ENCODE measurements at regions not wholly inside any gene's neighbourhood (a gene's known extent, or its start where the extent isn't known, plus 50 kb on each side); places are given as distances from the start of the nearest gene placed in this dataset.

- CTCF ChIA-PET, result no interaction called here
- DNase-seq (ENCODE audit: low read depth, low spot score), result no peak
- Histone ChIP-seq H3K79me2 (ENCODE audit: control insufficient read depth, insufficient read depth, low read length) (no peaks in the 10 kb centered on the region), H3K9me1 (replicated peaks; ENCODE audit: control insufficient read depth, extremely low read depth, insufficient read depth, low read length) (no peaks in the 10 kb centered on the region), H3K4me2 (ENCODE audit: insufficient read depth, low read length) (no peak overlapping the region), H3K9ac (replicated peaks; ENCODE audit: extremely low read depth, insufficient read depth, low read length) (no peak overlapping the region), H2AFZ (ENCODE audit: low read depth, low read length) (no peak overlapping the region), H3K36me3 (ENCODE audit: control insufficient read depth in 2 of 2, extremely low read depth in 1 of 2, insufficient read depth in 2 of 2, low read length in 2 of 2) (no peaks in the 10 kb centered on the region), H3K27ac (ENCODE audit: insufficient read depth, low read depth, low read length) (no peak overlapping the region), H4K20me1 (replicated peaks; ENCODE audit: control insufficient read depth, extremely low read depth, insufficient read depth, low read length) (no peaks in the 10 kb centered on the region), H3K4me1 (ENCODE audit: control insufficient read depth, extremely low read depth, insufficient read depth, low read length) (no peaks in the 10 kb centered on the region), H3K27me3 (ENCODE audit: control insufficient read depth in 2 of 2, insufficient read depth in 2 of 2, low read length in 2 of 2) (no peaks in the 10 kb centered on the region), H3K9me3 (replicated peaks; ENCODE audit: control insufficient read depth, insufficient read depth, low read length) (no peaks in the 10 kb centered on the region), H3K4me3 (replicated peaks in 1 of 3; ENCODE audit: insufficient read depth in 1 of 3, low read depth in 1 of 3, low read length in 3 of 3) (no peak overlapping the region)
- dilution Hi-C loops (cut with MboI; ENCODE audit: extremely low pct_ligation_motif_present, low sequenced_read_pairs) (no loop called here), intact Hi-C loops (cut with micrococcal nuclease) (no loop called here)
- TF ChIP-seq MAX (IDR thresholded peaks at IDR 0.05; ENCODE audit: insufficient read depth, insufficient read length) (no peak), MYC (IDR thresholded peaks at IDR 0.05; ENCODE audit: low read depth, low read length) (no peak), POLR2AphosphoS5 (IDR thresholded peaks at IDR 0.05; ENCODE audit: insufficient read depth, low read depth, low read length) (no peak), GATA2 (IDR thresholded peaks at IDR 0.05; ENCODE audit: insufficient read depth, insufficient read length, low read depth, low read length) (no peak), POLR2A (IDR thresholded peaks at IDR 0.05; ENCODE audit: low read depth, low read length) (no peak), CTCF (IDR thresholded peaks at IDR 0.05; ENCODE audit: extremely low read depth in 1 of 2, insufficient read depth in 1 of 2, low read depth in 1 of 2, low read length in 2 of 2) (no peak), JUN (IDR thresholded peaks at IDR 0.05; ENCODE audit: borderline replicate concordance, insufficient read depth, insufficient read length, low read depth) (no peak), FOS (IDR thresholded peaks at IDR 0.05; ENCODE audit: borderline replicate concordance, insufficient read depth, low read length) (no peak), EZH2 (IDR thresholded peaks at IDR 0.05; ENCODE audit: borderline replicate concordance, low read depth, low read length, severe bottlenecking) (no peak)
- FAIRE-seq, result no peak
- no TSS peak for BruUV-seq (replicated peaks)
- POLR2A ChIA-PET, result no interaction called here
These were observed 164.4 kb upstream of the SKOR2 start for GRCh38 chr18:47415881-47416280.
